ENCODE measurements at regions not wholly inside any gene's neighbourhood (a gene's known extent, or its start where the extent isn't known, plus 50 kb on each side); places are given as distances from the start of the nearest gene placed in this dataset.

DNA sequence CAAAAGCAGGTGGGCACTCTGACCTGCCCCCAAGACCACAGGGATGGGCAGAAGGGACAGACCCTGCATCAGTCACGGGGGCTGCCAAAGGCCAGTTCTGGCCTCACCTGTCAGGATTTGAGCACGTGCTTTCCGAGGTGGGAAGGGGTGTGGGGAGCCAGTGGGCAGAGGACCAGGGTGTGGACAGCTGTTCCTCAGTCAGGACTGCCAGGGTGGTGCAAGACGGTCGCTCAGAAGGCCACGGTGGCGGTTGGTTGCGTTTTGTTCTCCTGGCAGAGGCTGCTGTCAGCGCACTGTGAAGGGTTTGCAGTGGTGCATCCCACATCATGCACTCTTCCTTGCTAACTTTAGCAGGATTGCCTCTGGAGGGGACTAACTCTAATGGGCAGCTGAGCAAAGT lies 665.3 kb upstream of the RAB6C start:
- POLR2A ChIA-PET (ENCODE audit: unreplicated experiment) = no interaction called here

DNA sequence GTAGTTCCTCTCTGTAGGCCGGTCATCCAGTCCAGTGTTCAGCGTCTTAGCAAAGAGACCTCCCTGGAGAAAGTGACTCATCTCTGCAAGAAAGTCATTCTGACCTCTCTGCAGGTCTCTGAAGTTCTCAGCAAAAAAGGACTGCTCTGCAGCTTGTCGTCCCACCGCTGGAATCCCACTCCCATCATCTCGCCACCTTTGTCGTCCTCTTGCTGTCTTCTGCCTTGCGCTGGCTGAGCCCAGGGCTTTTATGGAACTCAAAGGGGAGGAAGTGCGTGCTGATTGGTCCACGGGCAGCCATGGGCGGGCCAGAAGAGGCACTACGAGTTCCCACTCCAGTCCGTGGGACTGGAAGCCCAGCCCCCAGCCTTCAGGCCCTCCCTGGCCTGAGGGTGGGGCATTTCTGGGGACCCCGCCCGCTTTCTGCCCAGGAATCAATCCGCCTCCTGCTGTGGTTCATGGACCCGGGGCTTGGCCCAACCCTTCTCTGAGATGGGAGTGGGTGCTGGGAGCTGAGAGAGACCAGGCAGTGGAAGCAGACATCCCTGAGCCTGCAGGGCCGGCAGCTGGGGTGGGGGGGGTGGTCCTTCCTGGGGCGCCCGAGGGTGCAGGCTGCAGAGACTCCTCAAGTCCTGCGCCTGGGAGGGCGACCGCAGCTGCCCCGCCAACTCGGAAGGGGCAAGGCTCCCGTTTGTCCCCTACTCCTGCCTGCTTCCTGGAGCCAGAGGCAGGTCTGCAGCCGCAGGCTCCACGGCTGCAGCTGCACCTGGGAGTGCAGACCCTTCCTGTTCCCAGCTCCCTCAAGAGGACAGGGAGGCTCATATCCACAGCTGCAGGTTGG lies 660.7 kb upstream of the RAB6C start:
- ChIA-PET CTCF (no interaction called here), POLR2A (ENCODE audit: unreplicated experiment) (no interaction called here)
- no peaks in the 10 kb centered on the region for H3K9me3 ChIP-seq (ENCODE audit: insufficient read depth, low read depth)
- H3K79me2 ChIP-seq (ENCODE audit: low read depth) = no peaks in the 10 kb centered on the region
- no peaks in the 10 kb centered on the region for H3K36me3 ChIP-seq (ENCODE audit: low read depth)
- peaks cover 16% of the 10 kb centered on the region for H3K27me3 ChIP-seq (ENCODE audit: insufficient read depth, low read depth)
- no peaks in the 10 kb centered on the region for H4K20me1 ChIP-seq (ENCODE audit: insufficient read depth)
- H2AFZ ChIP-seq = no peak overlapping the region
- H3K4me2 ChIP-seq = no peak overlapping the region
- intact Hi-C loops (cut with micrococcal nuclease; ENCODE audit: unreplicated experiment) = no loop called here
- no peaks in the 10 kb centered on the region for H3K4me1 ChIP-seq (replicated peaks; ENCODE audit: insufficient read depth)
- H3F3A ChIP-seq (ENCODE audit: insufficient read depth, low read depth) = no peaks in the 10 kb centered on the region
- H3K9me2 ChIP-seq (ENCODE audit: insufficient read depth) = no peaks in the 10 kb centered on the region
- TF ChIP-seq, protein P1, sequence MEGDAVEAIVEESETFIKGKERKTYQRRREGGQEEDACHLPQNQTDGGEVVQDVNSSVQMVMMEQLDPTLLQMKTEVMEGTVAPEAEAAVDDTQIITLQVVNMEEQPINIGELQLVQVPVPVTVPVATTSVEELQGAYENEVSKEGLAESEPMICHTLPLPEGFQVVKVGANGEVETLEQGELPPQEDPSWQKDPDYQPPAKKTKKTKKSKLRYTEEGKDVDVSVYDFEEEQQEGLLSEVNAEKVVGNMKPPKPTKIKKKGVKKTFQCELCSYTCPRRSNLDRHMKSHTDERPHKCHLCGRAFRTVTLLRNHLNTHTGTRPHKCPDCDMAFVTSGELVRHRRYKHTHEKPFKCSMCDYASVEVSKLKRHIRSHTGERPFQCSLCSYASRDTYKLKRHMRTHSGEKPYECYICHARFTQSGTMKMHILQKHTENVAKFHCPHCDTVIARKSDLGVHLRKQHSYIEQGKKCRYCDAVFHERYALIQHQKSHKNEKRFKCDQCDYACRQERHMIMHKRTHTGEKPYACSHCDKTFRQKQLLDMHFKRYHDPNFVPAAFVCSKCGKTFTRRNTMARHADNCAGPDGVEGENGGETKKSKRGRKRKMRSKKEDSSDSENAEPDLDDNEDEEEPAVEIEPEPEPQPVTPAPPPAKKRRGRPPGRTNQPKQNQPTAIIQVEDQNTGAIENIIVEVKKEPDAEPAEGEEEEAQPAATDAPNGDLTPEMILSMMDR (conservative IDR thresholded peaks at IDR 0.05) = no peak
- TF ChIP-seq EZH2 (IDR thresholded peaks at IDR 0.05; ENCODE audit: low read depth) = no peak
- no peak for DNase-seq
- BruUV-seq (replicated peaks) = no TSS peak
- H3K27ac ChIP-seq = no peak overlapping the region
- H3K4me3 ChIP-seq = no peak overlapping the region

More for the DNA sequence above, 665.3 kb upstream of the RAB6C start:
- intact Hi-C loops (cut with micrococcal nuclease; ENCODE audit: unreplicated experiment) = no loop called here
- no peaks in the 10 kb centered on the region for H3K4me1 ChIP-seq (replicated peaks; ENCODE audit: insufficient read depth)
- H3K27me3 ChIP-seq (ENCODE audit: insufficient read depth, low read depth) = peaks cover 12% of the 10 kb centered on the region
- no peak overlapping the region for H3K4me2 ChIP-seq
- H2AFZ ChIP-seq = no peak overlapping the region
- no TSS peak for BruUV-seq (replicated peaks)
- no peak overlapping the region for H3K27ac ChIP-seq
- H3K4me3 ChIP-seq = no peak overlapping the region
- no peaks in the 10 kb centered on the region for H3F3A ChIP-seq (ENCODE audit: insufficient read depth, low read depth)
- no peaks in the 10 kb centered on the region for H4K20me1 ChIP-seq (ENCODE audit: insufficient read depth)
- DNase-seq = no peak
- no peak for TF ChIP-seq EZH2 (IDR thresholded peaks at IDR 0.05; ENCODE audit: low read depth)
- TF ChIP-seq, protein P1 (conservative IDR thresholded peaks at IDR 0.05) = no peak
- CTCF ChIA-PET = no interaction called here
- H3K9me3 ChIP-seq (ENCODE audit: insufficient read depth, low read depth) = no peaks in the 10 kb centered on the region
- no peaks in the 10 kb centered on the region for H3K36me3 ChIP-seq (ENCODE audit: low read depth)
- no peaks in the 10 kb centered on the region for H3K79me2 ChIP-seq (ENCODE audit: low read depth)
- H3K9me2 ChIP-seq (ENCODE audit: insufficient read depth) = no peaks in the 10 kb centered on the region

DNA sequence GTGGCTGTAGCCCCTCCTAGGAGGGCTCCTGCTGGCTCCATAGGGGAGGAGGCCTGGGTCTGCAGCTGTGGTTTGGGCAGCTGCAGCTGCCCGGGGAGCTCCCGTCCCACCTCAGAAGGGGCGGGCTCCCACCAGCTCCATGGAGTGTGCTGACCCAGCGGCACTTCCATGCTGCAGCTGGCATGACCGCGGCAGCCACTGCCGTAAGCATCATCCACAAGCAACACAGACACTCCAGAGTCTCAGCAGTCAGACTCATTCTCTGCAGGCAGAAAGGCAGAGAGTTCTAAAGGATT lies 660.1 kb upstream of the RAB6C start:
- H3K9me2 ChIP-seq (ENCODE audit: insufficient read depth) = no peaks in the 10 kb centered on the region
- no peaks in the 10 kb centered on the region for H3K36me3 ChIP-seq (ENCODE audit: low read depth)
- TF ChIP-seq EZH2 (IDR thresholded peaks at IDR 0.05; ENCODE audit: low read depth) = no peak
- TF ChIP-seq, protein P1 (conservative IDR thresholded peaks at IDR 0.05) = no peak
- BruUV-seq (replicated peaks) = no TSS peak
- ChIA-PET POLR2A (ENCODE audit: unreplicated experiment) (no interaction called here), CTCF (no interaction called here)
- DNase-seq = no peak
- no peak overlapping the region for H3K4me3 ChIP-seq
- H3F3A ChIP-seq (ENCODE audit: insufficient read depth, low read depth) = no peaks in the 10 kb centered on the region
- H3K79me2 ChIP-seq (ENCODE audit: low read depth) = no peaks in the 10 kb centered on the region
- H3K9me3 ChIP-seq (ENCODE audit: insufficient read depth, low read depth) = no peaks in the 10 kb centered on the region
- intact Hi-C loops (cut with micrococcal nuclease; ENCODE audit: unreplicated experiment) = no loop called here
- H3K27ac ChIP-seq = no peak overlapping the region
- no peaks in the 10 kb centered on the region for H3K4me1 ChIP-seq (replicated peaks; ENCODE audit: insufficient read depth)
- no peak overlapping the region for H2AFZ ChIP-seq
- peaks cover 16% of the 10 kb centered on the region for H3K27me3 ChIP-seq (ENCODE audit: insufficient read depth, low read depth)
- no peaks in the 10 kb centered on the region for H4K20me1 ChIP-seq (ENCODE audit: insufficient read depth)
- H3K4me2 ChIP-seq = no peak overlapping the region
